OCI-LY1 (cell line): ENCODE measurements at regions not wholly inside any gene's neighbourhood (a gene's known extent, or its start where the extent isn't known, plus 50 kb on each side); places are given as distances from the start of the nearest gene placed in this dataset.

Experiments
- CTCF ChIP-seq: fragments of 200-600 bp; sonication (generic), shearing (Covaris generic); IDR thresholded peaks from 2 replicates; pipeline ENCODE4 v1.5.1; 2017; ENCODE audit warnings: mild to moderate bottlenecking, antibody characterized with exemption, low read length, moderate library complexity, mixed read lengths
- EZH2 ChIP-seq: fragments of 200-600 bp; sonication (generic), shearing (Covaris generic); IDR thresholded peaks from 2 replicates; pipeline ENCODE4 v1.8.0; 2017; ENCODE audit warnings: borderline replicate concordance, mixed run types, mild to moderate bottlenecking, antibody characterized with exemption, low read length, moderate library complexity, mixed read lengths

GRCh38 chr14:88992011-88992410 is 167.6 kb downstream of the TTC8 start:
- TF ChIP-seq CTCF = no peak
- TF ChIP-seq EZH2 = no peak
